ENCODE measurements at regions not wholly inside any gene's neighbourhood (a gene's known extent, or its start where the extent isn't known, plus 50 kb on each side); places are given as distances from the start of the nearest gene placed in this dataset.

DNA sequence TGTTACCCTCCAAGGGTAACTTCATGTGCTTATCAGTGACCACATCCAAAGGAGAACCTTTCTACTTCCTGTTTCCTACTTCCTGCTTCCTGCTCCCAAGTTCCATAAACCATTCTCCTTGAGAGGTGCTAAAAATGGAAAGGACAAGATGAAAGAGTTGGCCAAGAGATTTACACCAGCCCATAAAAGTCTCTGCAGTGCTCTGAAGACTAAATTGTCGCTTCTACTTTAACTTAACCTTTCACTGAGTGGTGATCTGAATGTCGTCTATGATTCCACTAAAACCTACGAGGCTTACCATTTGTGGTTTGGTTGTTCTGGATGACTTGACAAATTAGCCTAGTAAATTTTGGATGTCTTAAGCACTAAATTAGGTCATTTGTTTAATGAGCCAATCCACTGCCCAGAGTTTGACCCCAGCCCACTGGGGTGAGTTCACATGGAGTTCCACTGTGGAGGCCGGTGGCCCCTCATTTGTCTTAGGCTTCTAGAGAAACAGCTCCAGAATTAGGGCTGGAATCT is 333.1 kb downstream of the FOXL1 start:
- DNase-seq (ENCODE audit: low read depth in 2 of 2) = no peak

DNA sequence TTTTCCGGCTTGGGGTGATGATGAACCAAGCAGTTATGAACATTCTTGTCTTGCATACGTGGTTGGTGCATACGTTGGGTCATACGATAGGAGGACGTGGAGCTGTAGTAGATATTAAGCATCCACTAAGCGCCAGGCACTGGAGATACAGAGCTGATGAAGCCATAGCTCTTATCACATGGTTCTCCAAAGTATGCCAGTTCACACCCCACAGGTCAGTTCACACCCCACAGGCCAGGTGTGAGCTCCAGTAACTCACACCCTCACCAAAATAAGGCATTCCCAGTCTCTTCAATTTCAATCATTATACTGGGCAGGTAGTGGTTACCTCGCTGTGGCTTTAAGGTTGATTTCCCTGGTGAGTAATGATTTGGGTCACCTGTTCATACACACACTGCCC is 335.5 kb downstream of the FOXL1 start:
- DNase-seq (ENCODE audit: low read depth in 2 of 2) = no peak

DNA sequence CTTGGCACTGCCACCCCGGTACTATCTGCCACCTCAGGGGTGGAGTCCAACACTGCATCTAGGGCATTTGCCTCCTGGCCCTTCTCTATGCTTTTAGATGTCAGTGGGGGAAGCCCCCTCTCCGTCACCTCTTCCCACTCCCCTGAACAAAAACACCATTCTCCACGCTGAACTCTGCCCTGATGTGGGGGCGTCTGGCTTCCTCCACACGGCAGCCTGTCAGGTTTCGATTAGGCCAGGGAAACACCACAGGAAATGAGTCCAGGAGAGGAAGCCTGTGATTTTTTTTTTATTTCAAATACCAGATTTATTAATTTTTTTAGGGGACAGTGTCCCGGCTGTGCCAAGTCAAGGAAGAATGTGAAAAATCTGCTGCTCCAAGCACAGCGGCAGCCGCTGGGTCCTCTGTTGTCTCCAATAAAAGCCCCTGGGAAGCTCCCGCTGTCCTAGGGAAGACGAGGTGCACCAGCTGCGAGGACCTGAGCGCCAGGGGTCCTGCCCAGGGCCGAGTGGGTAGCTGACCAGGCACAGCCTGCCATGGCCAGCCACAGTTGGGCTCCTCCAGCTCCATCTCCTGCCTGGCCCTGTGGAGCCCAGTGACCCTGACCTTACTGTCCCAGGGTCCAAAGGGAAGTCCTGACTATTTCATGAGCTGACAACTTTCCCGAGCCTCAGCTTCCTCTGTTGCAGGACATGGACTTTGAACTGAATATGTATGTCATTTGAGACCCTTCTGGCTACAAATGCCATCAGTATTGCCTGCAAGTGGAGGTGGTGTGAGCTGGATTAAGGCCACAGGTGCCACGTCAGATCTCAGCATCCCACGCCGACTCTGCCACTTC is 336.7 kb downstream of the FOXL1 start:
- no peak for DNase-seq (ENCODE audit: low read depth in 2 of 2)

DNA sequence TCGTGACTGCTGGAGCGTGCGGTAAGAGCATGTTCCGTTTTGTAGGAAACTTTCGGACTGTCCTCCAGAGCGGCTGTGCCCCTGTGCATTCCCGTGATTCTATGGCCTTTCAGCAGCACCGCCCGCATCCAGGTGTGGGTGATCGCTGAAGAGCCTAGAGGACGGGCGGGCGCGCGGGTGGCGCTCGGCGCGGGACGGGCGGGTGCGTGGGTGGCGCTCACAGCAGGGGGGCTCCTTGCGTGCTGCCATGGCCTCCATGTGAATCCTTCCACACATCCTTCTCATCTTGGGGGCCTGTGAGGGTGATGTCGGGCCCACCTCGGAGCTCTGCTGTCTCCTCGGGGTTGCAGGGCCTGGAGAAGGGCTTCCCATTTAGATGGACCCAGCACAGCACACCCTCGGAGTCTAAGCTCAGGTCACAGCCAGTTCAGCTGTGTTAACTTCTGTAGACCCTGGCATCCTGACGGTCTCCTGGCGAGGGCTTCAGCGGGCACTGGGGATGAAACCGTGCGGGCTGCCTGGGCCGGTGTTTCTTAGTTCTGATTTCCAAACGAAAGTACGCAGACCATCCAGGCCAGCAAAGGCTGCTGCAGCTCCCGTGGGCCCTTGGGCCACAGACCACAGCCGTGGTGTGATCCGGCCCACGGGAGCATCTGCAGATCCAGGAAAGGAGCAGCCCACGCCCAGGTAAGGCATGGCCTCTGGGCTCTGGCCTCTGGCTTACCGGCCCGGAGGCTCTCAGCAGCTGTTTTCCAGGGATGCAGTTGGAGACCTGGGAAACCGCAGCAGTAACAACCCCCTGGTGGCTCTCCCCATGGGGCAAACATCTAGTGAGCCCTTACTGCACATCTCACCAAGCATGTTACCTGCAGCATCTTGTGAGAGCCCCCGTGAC is 339.4 kb downstream of the FOXL1 start:
- no peak for DNase-seq (ENCODE audit: low read depth in 2 of 2)

DNA sequence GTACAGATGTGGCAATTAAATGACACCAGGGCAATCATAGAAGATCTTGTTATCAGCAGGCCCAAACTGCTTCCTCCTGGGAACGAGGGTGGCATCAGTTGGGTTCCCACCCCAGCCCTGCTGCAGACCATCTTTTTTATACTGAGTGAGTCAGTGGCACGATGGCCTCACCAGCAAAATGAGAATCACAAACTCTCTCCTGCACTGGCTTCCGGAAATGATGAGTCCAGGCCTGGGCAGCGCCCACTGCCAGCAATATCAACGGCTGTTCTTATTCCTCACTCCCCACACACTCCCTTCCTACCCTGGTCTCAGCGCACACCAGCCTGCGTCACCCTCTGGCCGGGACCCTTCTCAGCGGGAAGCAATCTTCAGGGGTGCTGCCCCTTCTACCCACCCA is 340.3 kb downstream of the FOXL1 start:
- DNase-seq (ENCODE audit: low read depth in 2 of 2) = no peak

DNA sequence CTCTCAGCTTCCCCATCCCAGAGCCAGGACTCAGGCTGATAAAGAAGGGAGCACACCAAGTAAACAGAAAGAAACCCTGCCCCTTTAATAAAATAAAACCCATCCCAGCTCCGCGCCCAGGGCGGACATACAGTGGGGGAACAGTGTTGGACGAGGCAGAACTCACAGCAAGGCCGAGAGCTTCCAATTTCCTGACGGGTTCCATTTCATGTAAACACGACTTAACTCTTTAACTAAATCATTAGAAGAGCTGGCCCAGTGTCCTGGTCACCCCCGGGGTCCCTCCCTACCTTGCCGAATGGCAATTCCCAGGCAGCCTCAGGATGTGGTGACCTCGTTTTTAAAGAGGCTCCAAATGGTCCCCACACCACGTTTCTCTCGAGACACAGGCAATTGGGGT is 340.7 kb downstream of the FOXL1 start:
- no peak for DNase-seq (ENCODE audit: low read depth in 2 of 2)

DNA sequence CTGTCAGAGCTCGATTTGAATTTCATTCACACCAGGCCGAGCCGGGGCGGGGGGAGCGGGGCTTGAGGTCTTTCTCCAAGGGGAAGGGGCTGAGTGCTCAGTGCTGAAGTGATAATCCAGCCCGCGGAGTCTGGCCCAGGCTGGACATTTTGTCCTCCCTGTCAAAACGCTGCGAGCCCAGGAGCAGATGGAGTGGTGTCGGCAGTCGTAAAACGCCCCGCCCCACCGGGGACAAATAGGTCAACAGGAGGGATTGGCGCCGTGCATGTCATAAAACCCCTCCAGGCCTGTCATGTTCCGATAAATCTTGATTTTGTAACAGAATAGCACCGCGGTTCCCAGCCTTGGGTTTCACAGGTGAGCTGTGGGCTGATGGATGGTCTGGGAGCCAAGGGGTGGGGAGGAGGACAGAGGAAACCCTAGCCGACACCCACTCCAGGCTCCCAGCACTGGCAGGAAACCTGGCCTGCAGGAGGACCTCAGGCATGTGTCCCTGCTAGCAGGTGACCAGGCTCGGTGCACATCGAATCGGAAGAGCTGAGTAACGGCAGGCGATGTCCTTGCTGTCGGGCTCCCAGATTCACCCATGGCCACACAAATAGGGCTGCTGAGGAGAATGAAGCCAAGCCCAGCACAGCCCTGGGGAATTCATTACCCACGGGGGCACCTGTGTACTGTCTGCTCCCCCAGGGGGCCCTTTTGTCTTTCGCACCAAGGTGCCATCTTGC is 341.4 kb downstream of the FOXL1 start:
- DNase-seq (ENCODE audit: low read depth in 2 of 2) = no peak

DNA sequence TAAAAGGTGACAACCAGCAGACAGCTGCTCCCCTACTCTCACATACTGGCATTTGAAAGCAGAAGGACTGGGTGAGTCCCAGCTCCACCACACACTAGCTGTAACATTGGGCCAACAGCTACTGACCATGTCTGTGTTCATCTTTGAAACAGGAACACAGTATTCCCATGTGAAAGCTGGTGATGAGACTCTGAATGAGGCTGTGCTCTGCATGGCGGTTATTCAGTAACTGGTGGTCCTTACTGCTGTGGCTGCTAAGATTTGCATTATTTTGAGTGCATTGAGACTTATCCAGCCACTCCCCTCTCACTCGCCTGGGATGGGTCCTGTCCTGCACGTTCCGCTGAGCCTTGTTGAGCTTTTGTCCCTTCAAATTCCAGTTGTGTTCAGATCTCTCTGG is 342.9 kb downstream of the FOXL1 start:
- DNase-seq (ENCODE audit: low read depth in 2 of 2) = no peak

DNA sequence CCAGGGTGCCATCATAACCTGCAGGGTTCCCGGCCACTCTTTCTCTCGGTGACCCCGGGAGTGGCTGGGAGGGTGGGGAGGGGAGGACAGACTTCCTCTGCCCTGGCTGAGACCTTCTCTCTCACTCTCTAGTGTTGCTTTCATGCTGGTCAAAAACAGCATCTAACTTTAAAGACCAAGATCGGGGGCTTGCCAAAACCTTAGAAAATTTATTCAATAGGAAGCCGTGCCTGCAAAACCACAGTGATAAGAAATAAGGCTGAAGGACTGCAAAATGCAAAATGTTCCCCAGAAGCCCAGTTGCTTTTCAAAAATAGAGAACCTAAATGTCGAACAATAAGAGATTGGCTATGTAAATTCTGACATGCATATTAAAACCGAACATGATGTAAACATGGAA is 344.0 kb downstream of the FOXL1 start:
- DNase-seq (ENCODE audit: low read depth in 2 of 2) = no peak

DNA sequence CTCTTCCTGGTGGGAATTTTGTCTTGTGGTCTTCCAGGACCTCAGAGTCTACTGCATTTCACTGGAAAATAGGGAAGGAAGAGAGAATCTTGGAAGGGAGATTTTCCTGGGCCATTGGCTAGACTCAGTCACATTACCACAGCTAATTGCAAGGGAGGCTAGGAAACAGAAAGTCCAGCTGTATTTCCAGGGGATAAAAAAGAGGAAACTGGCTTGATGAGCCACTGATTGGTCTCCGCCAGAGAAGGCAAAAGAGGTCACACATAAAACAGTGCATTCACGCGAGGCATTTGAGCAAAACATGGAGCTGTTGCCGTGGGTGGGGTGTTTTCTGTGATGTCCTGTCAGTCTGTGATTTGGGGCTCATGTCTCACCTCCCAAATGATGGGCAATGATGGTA is 345.3 kb downstream of the FOXL1 start:
- DNase-seq (ENCODE audit: low read depth in 2 of 2) = no peak

DNA sequence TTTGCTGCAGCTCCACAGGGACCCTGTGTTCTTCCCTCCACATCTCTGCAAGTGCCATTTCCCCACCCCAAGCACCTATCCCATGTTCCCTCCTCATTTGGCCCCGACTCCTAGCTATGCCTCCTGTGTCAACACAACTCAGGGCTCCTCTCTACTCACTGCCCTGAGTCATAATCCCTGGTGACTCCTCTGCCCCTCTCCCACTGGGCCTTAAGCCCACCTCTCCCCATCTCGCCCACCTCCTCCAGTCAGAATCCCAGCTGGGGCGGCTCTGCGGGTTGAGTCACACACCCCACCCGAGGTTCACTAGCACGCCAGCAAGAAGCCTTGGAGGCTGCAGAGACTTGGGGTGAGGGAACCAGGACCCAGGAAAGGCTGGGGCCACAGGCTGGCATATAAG is 346.2 kb downstream of the FOXL1 start:
- no peak for DNase-seq (ENCODE audit: low read depth in 2 of 2)

DNA sequence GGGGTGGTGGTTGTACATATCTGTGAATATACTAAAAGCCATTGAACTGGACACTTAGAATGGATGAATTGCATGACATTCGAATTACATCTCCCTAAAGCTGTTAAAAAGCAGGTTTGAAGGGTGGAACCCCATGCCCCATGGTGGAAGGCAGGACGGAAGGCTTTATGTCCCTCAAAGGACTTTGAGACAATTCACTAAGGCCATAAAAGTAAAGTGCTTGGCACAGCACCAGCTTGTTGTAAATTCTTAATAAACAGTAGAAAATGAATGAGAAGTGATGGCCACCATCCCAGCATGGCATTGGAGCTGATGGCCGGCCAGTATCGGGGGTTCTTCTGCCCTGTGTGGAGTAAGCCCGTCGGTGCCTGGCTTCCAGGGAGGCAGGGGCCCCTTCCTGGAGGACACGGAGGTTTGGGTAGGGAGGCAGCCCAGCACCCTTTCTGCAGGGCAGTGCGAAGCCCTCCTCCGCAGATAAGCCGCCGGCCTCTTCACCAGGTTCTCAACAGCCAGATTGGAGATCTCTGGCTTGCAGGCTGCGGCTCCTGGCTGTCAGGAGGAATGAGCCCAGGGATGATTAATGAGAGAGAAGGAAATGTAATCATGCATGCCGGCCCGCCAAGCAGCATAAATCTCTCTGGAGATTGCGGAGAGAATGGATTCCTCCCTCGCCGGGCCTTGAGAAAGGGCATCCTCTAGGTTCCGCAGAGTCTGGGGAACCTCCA is 346.9 kb downstream of the FOXL1 start:
- DNase-seq (ENCODE audit: low read depth in 2 of 2) = no peak

DNA sequence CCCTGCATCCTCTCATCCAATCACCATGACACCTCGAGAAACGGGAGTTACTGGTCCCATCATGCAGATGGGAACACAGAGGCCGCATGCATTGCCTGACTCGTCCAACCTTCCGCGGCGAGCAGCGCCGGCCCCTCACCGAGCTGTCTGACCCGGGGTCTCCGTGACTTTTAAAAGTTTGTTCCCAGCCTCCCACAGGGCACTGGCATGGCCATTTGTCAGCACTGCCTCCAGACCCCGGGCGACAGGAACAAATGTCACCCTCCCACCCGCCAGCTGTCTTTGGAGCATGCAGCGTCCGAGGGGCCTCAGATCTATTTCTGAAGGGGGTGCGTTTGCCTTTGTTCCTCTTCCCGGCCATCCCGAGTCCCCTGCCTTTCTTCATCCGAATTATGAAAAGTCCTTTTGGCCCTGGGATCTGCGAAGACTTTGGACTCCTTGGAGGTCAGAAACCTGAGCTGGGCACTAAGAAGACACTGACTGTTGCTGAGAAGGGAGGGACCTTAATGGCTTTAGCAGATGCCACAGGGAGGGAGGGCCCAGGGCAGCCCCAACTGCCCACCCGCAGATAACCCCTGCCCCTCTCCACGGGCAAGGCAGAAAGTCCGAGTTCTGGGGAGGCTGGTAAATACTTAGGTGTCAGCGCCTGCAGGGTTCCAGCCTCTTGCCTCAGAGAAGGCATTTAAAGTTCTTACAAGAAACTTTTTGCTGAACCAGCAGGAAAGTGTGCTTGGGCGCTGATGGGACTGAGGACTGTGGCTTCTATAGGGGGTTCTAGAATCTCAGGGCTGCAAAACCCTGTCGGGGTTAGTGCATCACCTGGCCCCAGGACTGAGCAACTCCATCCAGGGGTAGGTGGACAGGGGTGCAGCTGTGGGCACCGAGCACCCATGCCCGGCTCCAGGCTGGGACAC is 348.1 kb downstream of the FOXL1 start:
- no peak for DNase-seq (ENCODE audit: low read depth in 2 of 2)

DNA sequence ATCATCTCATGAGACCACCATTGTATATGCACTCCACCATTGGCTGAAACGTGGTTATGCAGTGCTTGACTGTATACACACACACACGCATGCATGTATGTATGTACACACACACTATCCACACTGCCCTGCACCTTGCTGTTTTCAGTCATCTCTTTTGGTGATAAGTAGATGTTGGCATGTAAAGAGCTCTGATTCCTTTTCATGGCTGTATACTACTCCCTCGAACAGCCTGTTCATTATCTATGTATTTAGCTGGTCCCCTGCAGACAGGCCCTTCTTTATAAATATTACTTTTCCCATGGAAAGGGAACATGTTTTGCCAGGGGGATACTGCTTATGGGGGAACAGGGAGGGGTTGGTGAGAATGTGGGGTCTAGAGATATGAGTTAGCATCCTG is 349.4 kb downstream of the FOXL1 start:
- DNase-seq (ENCODE audit: low read depth in 2 of 2) = no peak

DNA sequence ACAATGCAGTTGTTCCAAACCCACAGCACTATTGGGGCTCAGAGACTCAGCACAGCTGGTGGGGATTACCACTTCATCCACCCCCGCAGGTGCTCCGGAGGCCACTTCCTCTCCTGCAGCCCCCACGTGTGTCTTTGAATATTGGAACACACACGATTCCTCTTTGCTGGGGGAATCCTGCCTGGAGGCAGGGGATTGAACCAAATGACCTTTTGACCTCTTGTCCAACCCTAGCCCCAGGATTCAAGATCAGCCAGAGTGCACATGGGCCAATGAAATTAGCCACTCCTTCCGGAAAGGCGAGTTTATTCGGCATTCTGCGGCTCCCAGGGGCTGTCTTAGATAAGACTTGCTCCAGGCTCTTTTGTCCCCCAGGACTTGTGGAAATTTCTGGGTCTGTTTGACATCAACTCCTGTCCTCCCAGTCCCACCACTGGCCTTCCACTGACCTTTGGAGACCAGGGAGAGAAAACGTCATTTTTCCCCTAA is 350.2 kb downstream of the FOXL1 start:
- no peak for DNase-seq (ENCODE audit: low read depth in 2 of 2)

DNA sequence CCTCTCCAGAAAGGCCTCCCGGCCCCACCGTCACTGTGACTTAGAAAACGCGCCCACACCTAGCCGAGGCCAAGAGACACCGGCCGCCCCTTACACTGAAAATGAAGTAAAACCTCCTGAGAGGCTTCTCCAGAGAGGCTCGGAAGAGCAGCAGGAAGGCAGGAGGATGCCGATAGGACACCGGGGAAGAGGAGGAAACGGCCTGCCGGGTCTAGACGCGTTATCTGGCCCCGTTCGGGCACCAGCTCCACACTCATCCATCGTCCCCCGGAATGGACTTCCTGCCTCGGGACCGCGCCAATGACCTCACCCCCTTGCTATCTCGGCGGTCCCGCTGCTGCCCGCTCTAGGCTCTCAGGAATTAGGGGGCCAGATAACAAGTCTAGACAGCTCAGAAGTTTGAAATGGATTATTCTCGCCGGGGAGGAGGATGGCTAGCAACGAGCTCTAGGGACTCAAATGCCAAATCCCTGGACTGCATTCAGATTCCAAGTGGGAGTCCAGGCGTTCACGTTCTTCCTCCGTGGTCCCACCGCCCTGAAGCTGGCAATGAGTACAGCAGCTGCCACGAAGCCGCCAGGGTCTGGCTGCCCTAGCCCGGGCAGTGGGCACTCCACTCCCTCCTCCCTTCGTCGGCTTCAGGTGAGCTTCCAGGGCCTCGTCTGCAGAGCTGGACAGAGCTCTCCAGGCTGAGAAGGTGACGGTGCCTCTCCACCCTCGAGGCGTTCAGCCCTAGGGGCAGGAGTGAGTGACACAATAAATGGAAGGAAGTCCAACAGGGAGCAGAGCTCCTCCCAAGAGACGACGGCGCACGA is 350.9 kb downstream of the FOXL1 start:
- DNase-seq (ENCODE audit: low read depth in 2 of 2) = no peak

DNA sequence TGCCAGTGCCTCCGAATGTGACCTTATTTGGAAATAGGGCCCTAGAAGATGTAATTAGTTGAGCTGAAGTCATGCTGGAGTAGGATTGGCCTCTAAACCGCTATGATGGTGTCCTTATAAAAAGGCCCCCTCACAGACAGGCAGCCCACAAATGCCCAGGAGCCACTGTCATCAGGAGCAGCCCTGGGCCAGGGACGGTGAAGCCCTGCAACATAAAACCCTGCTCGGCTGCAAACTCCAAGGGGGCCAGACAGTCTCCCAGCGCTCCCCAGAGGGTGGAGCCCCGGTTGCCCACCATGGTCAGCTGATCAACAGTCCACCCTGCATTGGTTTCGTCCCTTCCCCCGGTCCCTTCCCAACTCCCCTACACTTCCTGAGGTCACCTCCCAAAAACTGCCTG is 351.7 kb downstream of the FOXL1 start:
- DNase-seq (ENCODE audit: low read depth in 2 of 2) = no peak

DNA sequence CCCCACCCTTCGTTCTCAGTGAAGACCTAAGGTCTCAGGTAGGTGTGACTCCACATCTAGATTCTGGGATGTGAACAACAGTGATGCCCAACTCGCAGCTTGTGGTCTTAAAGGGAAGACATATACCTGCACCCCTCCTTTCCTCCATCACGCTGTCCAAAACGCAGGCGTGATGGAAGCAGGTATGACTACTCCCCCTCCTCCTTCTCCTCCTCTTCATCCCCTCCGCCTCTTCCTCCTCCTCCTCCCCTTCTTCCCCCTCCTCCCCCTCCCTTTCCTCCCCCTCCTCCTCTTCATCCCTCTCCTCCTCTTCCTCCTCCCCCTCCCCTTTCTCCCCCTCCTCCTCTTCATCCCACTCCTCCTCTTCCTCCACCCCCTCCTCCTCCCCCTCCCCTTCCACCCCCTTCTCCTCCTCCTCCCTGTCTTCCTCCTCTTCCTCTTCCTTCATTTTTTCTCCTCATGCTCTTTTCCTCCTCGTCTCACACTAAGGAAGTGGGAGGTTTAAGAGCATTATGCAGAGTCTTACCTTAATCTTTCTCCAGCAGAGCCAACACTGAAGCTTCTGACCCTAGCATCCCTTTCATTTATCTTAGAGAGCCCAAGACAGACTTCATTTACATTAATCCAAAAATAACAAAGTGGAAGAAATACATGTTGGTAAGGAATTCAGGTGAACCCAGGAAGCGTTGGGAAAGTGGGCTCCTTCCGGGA is 352.5 kb downstream of the FOXL1 start:
- no peak for DNase-seq (ENCODE audit: low read depth in 2 of 2)
